Left ventricle myocardium inferior (tissue), 1 donor: ENCODE measurements at regions not wholly inside any gene's neighbourhood (a gene's known extent, or its start where the extent isn't known, plus 50 kb on each side); places are given as distances from the start of the nearest gene placed in this dataset.

Experiments
- DNase-seq: peaks from one replicate; pipeline ENCODE4 v3.0.0-alpha.2; 2020
- H3K27ac ChIP-seq: fragments of 200-600 bp; replicated peaks from 2 replicates; pipeline ENCODE4 v1.8.0; 2021
- H3K27me3 ChIP-seq: fragments of 200-600 bp; 2 replicates; pipeline ENCODE4 v1.8.0; 2021; ENCODE audit warnings: low read depth
- H3K36me3 ChIP-seq: fragments of 200-600 bp; 2 replicates; pipeline ENCODE4 v1.8.0; 2021
- H3K4me1 ChIP-seq: fragments of 200-600 bp; 2 replicates; pipeline ENCODE4 v1.8.0; 2021
- H3K4me3 ChIP-seq: fragments of 200-600 bp; 2 replicates; pipeline ENCODE4 v1.8.0; 2021; ENCODE audit warnings: mild to moderate bottlenecking, moderate library complexity
- H3K9me3 ChIP-seq: fragments of 200-600 bp; replicated peaks from 2 replicates; pipeline ENCODE4 v1.8.0; 2021
- CTCF ChIP-seq: fragments of 200-600 bp; IDR thresholded peaks from 2 replicates; pipeline ENCODE4 v1.8.0; 2021; ENCODE audit warnings: antibody characterized with exemption, mild to moderate bottlenecking, borderline replicate concordance
- intact Hi-C: fragments of 100-400 bp; cut with micrococcal nuclease; formaldehyde crosslinking; loops from one replicate; pipeline ENCODE4 v1.11.0; 2022
- donor health status: DM: no; HTN: yes; CAD: no; lungs with severe emphysema.

DNA sequence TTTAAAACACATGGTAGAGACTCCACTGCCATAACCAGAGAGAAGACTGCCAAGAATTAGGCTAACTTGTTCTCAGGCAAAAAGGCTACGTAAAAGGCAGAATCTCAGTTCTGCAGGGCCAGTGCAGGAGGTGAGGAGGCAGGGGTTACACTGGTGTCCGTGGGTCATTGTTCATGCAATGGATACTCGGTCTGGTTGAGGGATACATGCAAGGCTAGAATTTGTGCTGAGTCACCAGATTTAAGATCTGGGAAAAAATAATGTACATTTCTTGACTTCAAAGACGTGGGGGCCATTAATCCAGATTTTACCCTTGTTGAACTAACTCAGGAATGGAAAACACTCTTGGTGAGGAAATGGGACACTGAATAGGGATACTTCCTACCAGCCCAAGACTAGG lies 52.3 kb upstream of the DPH5 start:
- Histone ChIP-seq H3K4me1 (no peaks in the 10 kb centered on the region), H3K27ac (no peak overlapping the region), H3K9me3 (no peaks in the 10 kb centered on the region), H3K4me3 (no peak overlapping the region), H3K27me3 (no peaks in the 10 kb centered on the region), H3K36me3 (peaks cover 3% of the 10 kb centered on the region)
- no peak for DNase-seq
- TF ChIP-seq CTCF = no peak
- intact Hi-C loops = no loop called here

DNA sequence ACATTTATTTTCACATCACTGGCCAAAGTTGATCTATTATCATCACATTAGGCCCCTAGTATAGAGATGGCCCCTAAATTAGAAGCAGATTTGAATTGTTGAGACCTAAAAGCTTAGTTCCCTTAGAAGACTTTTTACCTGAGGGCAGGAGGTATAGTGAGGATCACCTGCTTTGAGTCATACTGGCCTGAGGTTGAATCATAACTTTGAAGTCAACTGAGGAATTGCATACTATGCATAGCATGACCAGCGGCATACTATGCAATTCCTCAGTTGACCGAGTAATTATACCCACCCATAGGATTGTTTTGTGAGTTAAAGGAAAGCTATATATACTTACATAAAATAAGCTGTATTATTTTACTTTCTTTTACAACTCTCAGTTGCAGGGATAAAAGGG lies 50.3 kb upstream of the DPH5 start:
- Histone ChIP-seq H3K36me3 (peaks cover 3% of the 10 kb centered on the region), H3K9me3 (no peaks in the 10 kb centered on the region), H3K4me1 (peaks cover 13% of the 10 kb centered on the region), H3K4me3 (no peak overlapping the region), H3K27me3 (no peaks in the 10 kb centered on the region), H3K27ac (no peak overlapping the region)
- no peak for TF ChIP-seq CTCF
- DNase-seq = no peak
- intact Hi-C loops = no loop called here
